ENCODE measurements at regions not wholly inside any gene's neighbourhood (a gene's known extent, or its start where the extent isn't known, plus 50 kb on each side); places are given as distances from the start of the nearest gene placed in this dataset.

GRCh38 chr2:37764739-37765138 lies 93.3 kb upstream of the CDC42EP3 start:
- no peak overlapping the region for H3K27ac ChIP-seq (ENCODE audit: insufficient read length, low read depth, low read length)
- no peak overlapping the region for H3K56ac ChIP-seq (ENCODE audit: insufficient read length, low read depth, low read length)
- TF ChIP-seq CTCF (conservative IDR thresholded peaks at IDR 0.05): no peak
- H3K79me1 ChIP-seq (ENCODE audit: insufficient read depth, low read depth, low read length, poor library complexity, severe bottlenecking): no peaks in the 10 kb centered on the region
- no peak overlapping the region for H3K4ac ChIP-seq (ENCODE audit: low read depth, low read length)
- H3K9me3 ChIP-seq (ENCODE audit: control insufficient read depth, low read depth, low read length): no peaks in the 10 kb centered on the region
- H3K4me2 ChIP-seq (ENCODE audit: insufficient read depth, insufficient read length, low read length): no peak overlapping the region
- no peak overlapping the region for H3K18ac ChIP-seq (ENCODE audit: insufficient read length, low read depth, low read length)
- H2AFZ ChIP-seq (ENCODE audit: low read length): no peak overlapping the region
- H3K79me2 ChIP-seq (ENCODE audit: insufficient read depth, low read length): no peaks in the 10 kb centered on the region
- Mint-ChIP-seq H3K36me3 (ENCODE audit: insufficient read depth in 1 of 3, low read depth in 3 of 3) (peaks cover 0 to 1% (median 0%) of the 10 kb centered on the region in 3 experiments; a peak in 1 of 7 replicates), H3K27ac (no peak overlapping the region), H3K27me3 (ENCODE audit: low read depth) (no peaks in the 10 kb centered on the region), H3K4me3 (no peak overlapping the region), H3K4me1 (peaks cover 8 to 9% of the 10 kb centered on the region in 2 experiments; a peak in 3 of 4 replicates), H3K9me3 (peaks cover 0 to 3% of the 10 kb centered on the region in 2 experiments; a peak in 2 of 5 replicates)
- no peak overlapping the region for H3K14ac ChIP-seq (ENCODE audit: insufficient read depth, low read length)
- no peaks in the 10 kb centered on the region for H3K4me1 ChIP-seq (ENCODE audit: insufficient read depth, low read length)
- H3T11ph ChIP-seq (ENCODE audit: low read length): no peak overlapping the region
- H4K5ac ChIP-seq (ENCODE audit: insufficient read length, low read depth, low read length): no peak overlapping the region
- no peak for DNase-seq
- H2BK5ac ChIP-seq (ENCODE audit: insufficient read length, low read length): no peak overlapping the region
- no CpG with 5 or more reads among the region's 2 CpGs for WGBS (ENCODE audit: extremely low coverage, insufficient read length, low lambda C conversion rate)
- no peaks in the 10 kb centered on the region for H3K23me2 ChIP-seq (ENCODE audit: insufficient read length, low read depth, low read length, poor library complexity, severe bottlenecking)
- H4K20me1 ChIP-seq (ENCODE audit: control insufficient read depth, insufficient read depth, insufficient read length): no peaks in the 10 kb centered on the region
- H2BK15ac ChIP-seq (ENCODE audit: low read depth, low read length): no peak overlapping the region
- no peak overlapping the region for H3K9ac ChIP-seq (ENCODE audit: extremely low read depth, insufficient read length, low read length)
- no peak overlapping the region for H2BK120ac ChIP-seq (ENCODE audit: low read depth, low read length, poor library complexity, severe bottlenecking)
- H4K8ac ChIP-seq (replicated peaks; ENCODE audit: insufficient read length, low read depth, low read length): no peak overlapping the region
- H2AK5ac ChIP-seq (ENCODE audit: insufficient read length, low read length): no peak overlapping the region
- H3K23ac ChIP-seq (ENCODE audit: insufficient read length, low read depth, low read length): no peak overlapping the region
- H4K91ac ChIP-seq (ENCODE audit: insufficient read length, low read depth, low read length): no peak overlapping the region
- no peaks in the 10 kb centered on the region for H3K27me3 ChIP-seq (ENCODE audit: insufficient read depth, low read length)
- H2BK12ac ChIP-seq (ENCODE audit: insufficient read length, low read depth, low read length): no peak overlapping the region
- no peak overlapping the region for H2BK20ac ChIP-seq (ENCODE audit: low read depth, low read length, poor library complexity, severe bottlenecking)
